ENCODE measurements at regions not wholly inside any gene's neighbourhood (a gene's known extent, or its start where the extent isn't known, plus 50 kb on each side); places are given as distances from the start of the nearest gene placed in this dataset.

DNA sequence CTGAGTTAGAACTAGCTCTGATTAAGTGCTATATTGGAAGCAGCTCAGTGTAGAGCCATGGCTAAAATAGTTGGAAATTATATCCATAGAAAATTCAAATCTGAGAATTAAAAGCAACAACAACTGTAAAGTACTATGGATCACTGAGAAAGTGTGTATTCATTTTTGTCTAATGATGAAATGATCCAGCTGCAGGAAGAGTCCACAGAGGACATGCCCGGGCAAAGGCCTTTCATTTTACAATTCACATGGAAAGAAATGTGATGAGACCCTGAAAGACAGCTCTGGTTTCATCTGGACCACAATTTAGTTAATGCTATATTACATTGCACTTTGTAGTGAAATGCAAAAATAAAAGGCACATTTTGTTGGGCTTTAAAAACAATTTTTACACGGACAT is 196.8 kb upstream of the FAT1 start:
- Histone ChIP-seq H3K4me3 (ENCODE audit: low read length in 2 of 2) (no peak overlapping the region), H3K27ac (ENCODE audit: low read depth in 1 of 2, low read length in 2 of 2) (no peak overlapping the region), H3K36me3 (ENCODE audit: control insufficient read depth in 1 of 2, insufficient read depth in 2 of 2, low read length in 1 of 2) (no peaks in the 10 kb centered on the region), H3K4me1 (ENCODE audit: control insufficient read depth in 1 of 2, insufficient read depth in 2 of 2, low read length in 2 of 2) (no peaks in the 10 kb centered on the region), H3K27me3 (ENCODE audit: control insufficient read depth in 1 of 2, insufficient read depth in 2 of 2, low read length in 1 of 2) (no peaks in the 10 kb centered on the region), H3K9me3 (ENCODE audit: control insufficient read depth, low read length) (no peaks in the 10 kb centered on the region)
- 90 to 99% methylated on average over 2 of the region's 2 CpGs for WGBS, 2 donors
- no peak for DNase-seq
- intact Hi-C loops (cut with DNase I), result no loop called here
- ATAC-seq (ENCODE audit: low FRiP score), result no peak

DNA sequence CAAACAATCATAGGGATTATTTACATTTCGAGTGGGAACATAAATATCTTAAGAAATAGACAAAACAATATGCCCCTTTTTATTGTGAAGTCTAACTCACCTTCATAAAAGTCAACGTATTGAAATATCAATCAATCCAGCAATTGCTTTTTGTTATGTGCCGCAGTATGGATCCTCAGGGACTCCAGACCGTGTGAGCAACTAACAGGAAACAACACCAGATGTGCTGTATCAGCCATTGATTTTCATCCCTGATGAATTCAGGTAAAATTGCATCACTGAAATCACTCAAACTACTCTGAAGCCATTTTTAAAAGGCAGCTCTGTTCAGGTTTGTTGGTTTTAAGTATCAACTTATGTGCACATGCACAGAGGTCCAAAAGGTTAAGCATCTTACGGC is 197.3 kb upstream of the FAT1 start:
- WGBS, 2 donors, result 96% methylated on average over 5 of the region's 5 CpGs
- Histone ChIP-seq H3K4me1 (ENCODE audit: control insufficient read depth in 1 of 2, insufficient read depth in 2 of 2, low read length in 2 of 2) (no peaks in the 10 kb centered on the region), H3K27me3 (ENCODE audit: control insufficient read depth in 1 of 2, insufficient read depth in 2 of 2, low read length in 1 of 2) (no peaks in the 10 kb centered on the region), H3K36me3 (ENCODE audit: control insufficient read depth in 1 of 2, insufficient read depth in 2 of 2, low read length in 1 of 2) (no peaks in the 10 kb centered on the region), H3K9me3 (ENCODE audit: control insufficient read depth, low read length) (no peaks in the 10 kb centered on the region), H3K27ac (ENCODE audit: low read depth in 1 of 2, low read length in 2 of 2) (no peak overlapping the region), H3K4me3 (ENCODE audit: low read length in 2 of 2) (no peak overlapping the region)
- intact Hi-C loops (cut with DNase I), result no loop called here
- ATAC-seq (ENCODE audit: low FRiP score) (no peak), DNase-seq (no peak)

DNA sequence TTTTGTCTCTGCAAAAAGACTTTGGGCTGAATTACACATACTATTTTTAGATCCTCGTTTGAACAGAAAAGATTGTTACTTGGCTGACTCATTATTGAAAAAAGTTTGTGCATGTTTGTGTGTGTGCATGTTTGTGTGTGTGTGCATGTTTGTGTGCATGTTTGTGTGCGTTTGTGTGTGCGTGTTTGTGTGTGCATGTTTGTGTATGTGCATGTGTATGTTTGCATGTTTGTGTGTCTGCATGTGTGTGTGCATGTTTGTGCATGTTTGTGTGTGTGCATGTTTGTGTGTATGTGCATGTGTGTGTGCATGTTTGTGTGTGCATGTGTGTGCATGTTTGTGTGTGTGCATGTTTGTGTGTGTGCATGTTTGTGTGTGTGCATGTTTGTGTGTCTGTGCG is 201.1 kb upstream of the FAT1 start:
- DNase-seq (no peak), ATAC-seq (ENCODE audit: low FRiP score) (no peak)
- Histone ChIP-seq H3K4me1 (ENCODE audit: control insufficient read depth in 1 of 2, insufficient read depth in 2 of 2, low read length in 2 of 2) (no peaks in the 10 kb centered on the region), H3K9me3 (ENCODE audit: control insufficient read depth, low read length) (no peaks in the 10 kb centered on the region), H3K36me3 (ENCODE audit: control insufficient read depth in 1 of 2, insufficient read depth in 2 of 2, low read length in 1 of 2) (no peaks in the 10 kb centered on the region), H3K27ac (ENCODE audit: low read depth in 1 of 2, low read length in 2 of 2) (no peak overlapping the region), H3K27me3 (ENCODE audit: control insufficient read depth in 1 of 2, insufficient read depth in 2 of 2, low read length in 1 of 2) (no peaks in the 10 kb centered on the region), H3K4me3 (ENCODE audit: low read length in 2 of 2) (no peak overlapping the region)
- 15 to 44% methylated on average over 4 of the region's 4 CpGs for WGBS, 2 donors
- intact Hi-C loops (cut with DNase I), result no loop called here

DNA sequence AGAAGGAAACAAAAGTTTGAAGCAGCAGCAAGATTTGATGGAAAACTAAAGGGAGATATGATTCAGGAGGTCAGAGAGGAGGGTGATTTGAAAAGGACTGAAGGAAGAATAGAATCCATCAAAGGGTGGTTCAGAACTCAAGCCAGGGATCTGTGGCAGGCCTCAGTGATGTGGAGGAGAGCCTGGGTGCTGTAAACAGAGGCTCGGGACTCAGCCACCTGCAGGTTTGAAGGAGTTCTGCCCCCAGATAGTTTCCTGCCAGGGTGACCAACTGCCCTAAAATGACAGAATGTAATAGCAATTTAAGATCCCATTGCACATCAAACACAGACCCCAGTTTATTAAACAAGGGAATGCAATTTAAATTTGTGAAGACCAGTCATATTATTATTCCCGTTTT is 204.0 kb upstream of the FAT1 start:
- no peak for ATAC-seq (ENCODE audit: low FRiP score)
- 53 to 85% methylated on average over 2 of the region's 2 CpGs for WGBS, 2 donors
- no peak for DNase-seq
- H3K9me3 ChIP-seq (ENCODE audit: control insufficient read depth, low read length), result no peaks in the 10 kb centered on the region
- no peak overlapping the region for H3K27ac ChIP-seq (ENCODE audit: low read depth in 1 of 2, low read length in 2 of 2)
- H3K4me3 ChIP-seq (ENCODE audit: low read length in 2 of 2), result no peak overlapping the region
- intact Hi-C loops (cut with DNase I), result no loop called here
- no peaks in the 10 kb centered on the region for H3K36me3 ChIP-seq (ENCODE audit: control insufficient read depth in 1 of 2, insufficient read depth in 2 of 2, low read length in 1 of 2)
- H3K4me1 ChIP-seq (ENCODE audit: control insufficient read depth in 1 of 2, insufficient read depth in 2 of 2, low read length in 2 of 2), result peaks cover 0 to 1% of the 10 kb centered on the region in 2 donors
- no peaks in the 10 kb centered on the region for H3K27me3 ChIP-seq (ENCODE audit: control insufficient read depth in 1 of 2, insufficient read depth in 2 of 2, low read length in 1 of 2)

DNA sequence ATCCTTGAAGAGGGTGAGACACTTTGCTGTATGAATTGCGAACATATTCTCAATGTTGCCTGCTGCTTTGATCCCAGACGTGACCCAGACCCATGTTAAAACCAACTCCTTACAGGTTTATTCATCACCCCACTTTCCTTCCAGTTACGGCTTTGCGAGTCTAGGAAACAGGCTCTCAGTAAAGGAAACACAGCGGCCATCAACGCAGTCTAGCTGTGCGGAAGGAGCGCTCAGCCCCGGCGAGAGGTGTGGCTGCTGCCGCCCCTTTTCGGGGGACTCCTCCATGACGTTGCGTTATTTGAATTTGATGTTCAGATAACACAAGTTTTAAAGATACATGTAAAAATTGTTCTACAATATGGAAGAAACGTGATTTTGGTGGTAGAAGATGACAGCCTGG is 206.4 kb upstream of the FAT1 start:
- intact Hi-C loops (cut with DNase I), result loop anchor here (10.0 kb wide), 3 partner anchors 85 to 265 kb away; partner anchors contain the start of gene FAT1 (in 2 of the 2)
- H3K9me3 ChIP-seq (ENCODE audit: control insufficient read depth, low read length), result no peaks in the 10 kb centered on the region
- 95 to 96% methylated on average over 15 of the region's 15 CpGs for WGBS, 2 donors
- H3K36me3 ChIP-seq (ENCODE audit: control insufficient read depth in 1 of 2, insufficient read depth in 2 of 2, low read length in 1 of 2), result no peaks in the 10 kb centered on the region
- ATAC-seq (ENCODE audit: low FRiP score) (no peak), DNase-seq (no peak)
- H3K27ac ChIP-seq (ENCODE audit: low read depth in 1 of 2, low read length in 2 of 2), result no peak overlapping the region
- H3K4me1 ChIP-seq (ENCODE audit: control insufficient read depth in 1 of 2, insufficient read depth in 2 of 2, low read length in 2 of 2), result peaks cover 3% of the 10 kb centered on the region in 2 donors
- no peaks in the 10 kb centered on the region for H3K27me3 ChIP-seq (ENCODE audit: control insufficient read depth in 1 of 2, insufficient read depth in 2 of 2, low read length in 1 of 2)
- H3K4me3 ChIP-seq (ENCODE audit: low read length in 2 of 2), result no peak overlapping the region

DNA sequence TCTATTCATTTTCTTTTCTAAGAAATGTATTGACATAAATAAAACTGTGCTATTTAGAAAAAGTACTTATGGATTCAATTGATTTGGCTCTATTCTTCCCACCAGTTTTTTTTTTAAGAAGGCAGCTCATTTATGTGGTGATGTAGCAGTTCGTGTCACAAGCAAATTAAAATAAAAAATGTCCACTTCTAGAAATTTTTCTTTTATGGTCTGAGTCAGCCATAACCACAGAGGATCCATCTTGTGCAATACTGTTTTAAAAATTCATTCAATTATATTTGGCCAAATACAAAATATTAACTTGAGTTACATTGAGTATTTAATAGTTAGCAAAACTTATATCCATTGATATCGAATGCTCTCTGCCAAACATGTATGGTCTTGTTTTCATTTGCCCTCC is 207.9 kb upstream of the FAT1 start:
- 97% methylated on average over 2 of the region's 2 CpGs for WGBS, 2 donors
- Histone ChIP-seq H3K4me3 (ENCODE audit: low read length in 2 of 2) (no peak overlapping the region), H3K9me3 (ENCODE audit: control insufficient read depth, low read length) (no peaks in the 10 kb centered on the region), H3K27me3 (ENCODE audit: control insufficient read depth in 1 of 2, insufficient read depth in 2 of 2, low read length in 1 of 2) (no peaks in the 10 kb centered on the region), H3K36me3 (ENCODE audit: control insufficient read depth in 1 of 2, insufficient read depth in 2 of 2, low read length in 1 of 2) (no peaks in the 10 kb centered on the region), H3K4me1 (ENCODE audit: control insufficient read depth in 1 of 2, insufficient read depth in 2 of 2, low read length in 2 of 2) (peaks cover 4 to 5% of the 10 kb centered on the region in 2 donors), H3K27ac (ENCODE audit: low read depth in 1 of 2, low read length in 2 of 2) (no peak overlapping the region)
- ATAC-seq (ENCODE audit: low FRiP score) (no peak), DNase-seq (no peak)
- intact Hi-C loops (cut with DNase I), result loop anchor here (10.0 kb wide), 3 partner anchors 87 to 267 kb away; partner anchors contain the start of gene FAT1 (in 2 of the 2)

DNA sequence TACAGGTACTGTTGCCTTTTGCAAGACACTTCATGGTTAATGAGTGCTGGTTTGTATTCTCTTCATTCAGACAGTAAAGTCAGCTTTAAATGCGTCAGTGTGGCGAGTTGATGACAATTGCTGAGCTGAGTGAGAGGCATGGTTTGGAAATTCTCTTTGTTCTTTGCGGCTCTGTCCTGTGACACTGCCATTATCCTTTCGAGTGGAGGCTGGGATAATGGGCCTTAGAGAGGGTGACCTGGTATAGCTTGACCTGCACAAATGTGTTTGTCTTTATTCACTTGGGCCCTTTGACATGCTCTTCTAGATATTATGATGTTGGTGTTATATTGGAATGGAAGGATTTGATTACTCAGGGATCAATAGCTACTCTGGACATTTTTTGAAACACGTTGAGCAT is 208.5 kb upstream of the FAT1 start:
- Histone ChIP-seq H3K4me3 (ENCODE audit: low read length in 2 of 2) (no peak overlapping the region), H3K27me3 (ENCODE audit: control insufficient read depth in 1 of 2, insufficient read depth in 2 of 2, low read length in 1 of 2) (no peaks in the 10 kb centered on the region), H3K27ac (ENCODE audit: low read depth in 1 of 2, low read length in 2 of 2) (no peak overlapping the region), H3K36me3 (ENCODE audit: control insufficient read depth in 1 of 2, insufficient read depth in 2 of 2, low read length in 1 of 2) (no peaks in the 10 kb centered on the region), H3K4me1 (ENCODE audit: control insufficient read depth in 1 of 2, insufficient read depth in 2 of 2, low read length in 2 of 2) (peaks cover 4 to 5% of the 10 kb centered on the region in 2 donors), H3K9me3 (ENCODE audit: control insufficient read depth, low read length) (no peaks in the 10 kb centered on the region)
- intact Hi-C loops (cut with DNase I), result loop anchor here (10.0 kb wide), 3 partner anchors 87 to 267 kb away; partner anchors contain the start of gene FAT1 (in 2 of the 2)
- ATAC-seq (ENCODE audit: low FRiP score), result no peak
- DNase-seq, result no peak
- 94 to 96% methylated on average over 5 of the region's 5 CpGs for WGBS, 2 donors

DNA sequence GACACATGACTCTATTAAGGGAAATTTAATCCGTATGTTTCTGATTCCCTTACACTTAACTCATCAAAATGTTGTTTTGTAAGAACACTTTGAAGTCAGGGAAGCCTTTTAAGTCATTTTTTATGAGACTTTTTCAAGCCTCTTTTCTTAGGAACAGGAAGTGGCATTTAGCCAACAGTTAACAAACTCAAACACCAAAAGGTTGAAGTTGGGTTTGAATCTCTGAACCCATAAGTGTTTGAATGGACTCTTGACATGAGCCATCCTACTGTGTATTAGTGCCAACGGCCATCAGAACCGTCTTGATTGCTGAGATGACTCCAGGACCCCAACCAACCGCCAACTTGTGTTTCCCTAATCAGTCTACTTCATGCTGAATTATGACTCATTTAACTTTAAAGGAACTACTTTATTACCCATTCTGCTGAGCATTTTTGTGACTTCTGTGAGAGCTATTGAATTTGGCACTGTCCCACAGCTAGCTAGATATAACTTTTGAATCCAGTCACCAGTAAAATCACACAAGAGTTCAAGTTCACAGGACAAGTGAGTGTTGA is 209.1 kb upstream of the FAT1 start:
- H3K4me1 ChIP-seq (ENCODE audit: control insufficient read depth in 1 of 2, insufficient read depth in 2 of 2, low read length in 2 of 2), result peaks cover 4 to 5% of the 10 kb centered on the region in 2 donors
- no peaks in the 10 kb centered on the region for H3K36me3 ChIP-seq (ENCODE audit: control insufficient read depth in 1 of 2, insufficient read depth in 2 of 2, low read length in 1 of 2)
- intact Hi-C loops (cut with DNase I), result loop anchor here (10.0 kb wide), 3 partner anchors 88 to 268 kb away; partner anchors contain the start of gene FAT1 (in 2 of the 2)
- H3K27ac ChIP-seq (ENCODE audit: low read depth in 1 of 2, low read length in 2 of 2), result no peak overlapping the region
- 17 to 20% methylated on average over 4 of the region's 4 CpGs for WGBS, 2 donors
- H3K27me3 ChIP-seq (ENCODE audit: control insufficient read depth in 1 of 2, insufficient read depth in 2 of 2, low read length in 1 of 2), result no peaks in the 10 kb centered on the region
- no peaks in the 10 kb centered on the region for H3K9me3 ChIP-seq (ENCODE audit: control insufficient read depth, low read length)
- no peak overlapping the region for H3K4me3 ChIP-seq (ENCODE audit: low read length in 2 of 2)
- no peak for DNase-seq
- ATAC-seq (ENCODE audit: low FRiP score), result no peak

DNA sequence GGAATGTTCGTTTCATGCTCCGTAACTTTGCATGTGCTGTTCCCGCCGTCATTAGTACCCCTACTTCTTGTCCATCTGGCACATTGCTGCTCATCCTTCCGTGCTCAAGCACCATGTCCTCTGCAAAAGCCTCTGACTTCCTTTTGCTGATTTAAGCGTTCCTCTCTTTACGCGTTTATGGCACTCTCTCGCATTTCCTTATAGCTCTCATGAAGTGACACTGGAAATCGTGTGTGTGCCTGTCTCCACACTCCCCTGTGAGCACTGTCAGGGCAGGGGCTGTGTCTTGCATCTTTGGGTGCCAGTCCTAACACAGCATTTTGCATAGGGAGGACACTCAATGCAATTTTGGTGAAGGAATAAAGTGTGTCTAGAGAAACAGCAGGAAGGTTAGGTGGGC is 210.6 kb upstream of the FAT1 start:
- DNase-seq (no peak), ATAC-seq (ENCODE audit: low FRiP score) (no peak)
- H3K9me3 ChIP-seq (ENCODE audit: control insufficient read depth, low read length), result no peaks in the 10 kb centered on the region
- 94 to 97% methylated on average over 10 of the region's 10 CpGs for WGBS, 2 donors
- no peak overlapping the region for H3K27ac ChIP-seq (ENCODE audit: low read depth in 1 of 2, low read length in 2 of 2)
- H3K27me3 ChIP-seq (ENCODE audit: control insufficient read depth in 1 of 2, insufficient read depth in 2 of 2, low read length in 1 of 2), result no peaks in the 10 kb centered on the region
- peaks cover 4 to 5% of the 10 kb centered on the region in 2 donors for H3K4me1 ChIP-seq (ENCODE audit: control insufficient read depth in 1 of 2, insufficient read depth in 2 of 2, low read length in 2 of 2)
- no peak overlapping the region for H3K4me3 ChIP-seq (ENCODE audit: low read length in 2 of 2)
- intact Hi-C loops (cut with DNase I), result loop anchor here (10.0 kb wide), 3 partner anchors 89 to 269 kb away; partner anchors contain the start of gene FAT1 (in 2 of the 2)
- no peaks in the 10 kb centered on the region for H3K36me3 ChIP-seq (ENCODE audit: control insufficient read depth in 1 of 2, insufficient read depth in 2 of 2, low read length in 1 of 2)

Measured in aorta (tissue), 5 donors.